ENCODE measurements at regions not wholly inside any gene's neighbourhood (a gene's known extent, or its start where the extent isn't known, plus 50 kb on each side); places are given as distances from the start of the nearest gene placed in this dataset.

GRCh38 chr20:39245685-39246311 lies 283.7 kb downstream of the DHX35 start:
- no peaks in the 10 kb centered on the region for H3K27me3 ChIP-seq (ENCODE audit: insufficient read depth, low read length)
- H2AFZ ChIP-seq (ENCODE audit: low read length, unreplicated experiment) = no peak overlapping the region
- H3K27ac ChIP-seq (ENCODE audit: low read depth, low read length) = no peak overlapping the region
- H3K4me1 ChIP-seq (ENCODE audit: control insufficient read depth, insufficient read depth, low read length, unreplicated experiment) = no peaks in the 10 kb centered on the region
- no peaks in the 10 kb centered on the region for H3K79me2 ChIP-seq (ENCODE audit: control insufficient read depth, insufficient read depth, low read length, unreplicated experiment)
- H3K36me3 ChIP-seq (ENCODE audit: insufficient read depth, low read length) = no peaks in the 10 kb centered on the region
- no peak overlapping the region for H3K4me3 ChIP-seq (ENCODE audit: low read depth, low read length)

DNA sequence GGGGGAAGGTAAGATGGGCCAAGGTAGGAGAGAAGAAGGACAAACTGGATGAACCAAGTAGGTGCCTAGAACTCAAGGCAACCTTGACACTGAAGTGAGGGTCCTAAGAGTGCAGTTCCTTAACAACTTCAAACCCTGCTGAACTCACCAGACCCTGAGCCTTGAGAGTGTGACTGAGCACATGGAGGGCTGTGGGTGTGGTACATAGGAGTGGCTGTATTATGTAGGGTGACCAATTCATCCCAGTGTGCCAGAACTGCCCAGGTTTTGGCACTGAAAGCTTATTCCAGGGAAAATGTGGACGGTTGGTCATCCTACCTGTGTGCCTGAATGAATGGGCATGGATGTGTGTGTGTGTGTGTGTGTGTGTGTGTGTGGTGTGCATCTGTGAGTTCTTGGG lies 281.8 kb downstream of the DHX35 start:
- H2AFZ ChIP-seq (ENCODE audit: low read length, unreplicated experiment) = no peak overlapping the region
- H3K4me1 ChIP-seq (ENCODE audit: control insufficient read depth, insufficient read depth, low read length, unreplicated experiment) = no peaks in the 10 kb centered on the region
- no peak overlapping the region for H3K27ac ChIP-seq (ENCODE audit: low read depth, low read length)

GRCh38 chr20:39242614-39243013 lies 280.5 kb downstream of the DHX35 start:
- no peaks in the 10 kb centered on the region for H3K4me1 ChIP-seq (ENCODE audit: control insufficient read depth, insufficient read depth, low read length, unreplicated experiment)
- H3K4me3 ChIP-seq (ENCODE audit: low read depth, low read length) = no peak overlapping the region
- no peak overlapping the region for H2AFZ ChIP-seq (ENCODE audit: low read length, unreplicated experiment)
- H3K36me3 ChIP-seq (ENCODE audit: insufficient read depth, low read length) = no peaks in the 10 kb centered on the region
- no peak overlapping the region for H3K27ac ChIP-seq (ENCODE audit: low read depth, low read length)
- no peaks in the 10 kb centered on the region for H3K79me2 ChIP-seq (ENCODE audit: control insufficient read depth, insufficient read depth, low read length, unreplicated experiment)
- H3K27me3 ChIP-seq (ENCODE audit: insufficient read depth, low read length) = no peaks in the 10 kb centered on the region

More for the DNA sequence above, 281.8 kb downstream of the DHX35 start:
- H3K36me3 ChIP-seq (ENCODE audit: insufficient read depth, low read length) = no peaks in the 10 kb centered on the region
- no peaks in the 10 kb centered on the region for H3K27me3 ChIP-seq (ENCODE audit: insufficient read depth, low read length)
- no peaks in the 10 kb centered on the region for H3K79me2 ChIP-seq (ENCODE audit: control insufficient read depth, insufficient read depth, low read length, unreplicated experiment)
- H3K4me3 ChIP-seq (ENCODE audit: low read depth, low read length) = no peak overlapping the region

- no peak overlapping the region for H3K4me3 ChIP-seq (ENCODE audit: low read depth, low read length)
- no peaks in the 10 kb centered on the region for H3K36me3 ChIP-seq (ENCODE audit: insufficient read depth, low read length)
- no peak overlapping the region for H2AFZ ChIP-seq (ENCODE audit: low read length, unreplicated experiment)
- H3K27me3 ChIP-seq (ENCODE audit: insufficient read depth, low read length) = no peaks in the 10 kb centered on the region
- no peaks in the 10 kb centered on the region for H3K79me2 ChIP-seq (ENCODE audit: control insufficient read depth, insufficient read depth, low read length, unreplicated experiment)
- H3K4me1 ChIP-seq (ENCODE audit: control insufficient read depth, insufficient read depth, low read length, unreplicated experiment) = no peaks in the 10 kb centered on the region
- H3K27ac ChIP-seq (ENCODE audit: low read depth, low read length) = no peak overlapping the region
Measured at GRCh38 chr20:39234520-39235095, 272.5 kb downstream of the DHX35 start.

DNA sequence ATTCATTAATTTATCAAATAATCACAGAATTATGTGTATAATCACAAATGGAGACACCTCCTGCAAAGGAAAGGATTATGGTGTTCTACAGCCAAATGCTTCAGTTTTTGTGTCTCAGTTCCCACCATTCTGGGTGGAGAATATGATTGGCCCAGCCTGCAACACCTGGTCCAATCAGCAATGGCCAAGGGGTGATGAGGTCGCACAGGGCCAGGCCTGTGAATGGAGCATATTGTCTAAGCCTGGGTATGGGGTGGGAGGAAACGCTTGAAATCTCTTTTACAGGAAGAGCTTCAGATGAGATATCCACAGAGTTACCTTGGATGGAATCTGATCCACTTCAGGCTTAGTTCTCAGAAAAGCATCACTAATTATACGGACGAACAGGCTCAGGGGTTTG lies 271.6 kb downstream of the DHX35 start:
- Histone ChIP-seq H3K27ac (ENCODE audit: low read depth, low read length) (no peak overlapping the region), H3K79me2 (ENCODE audit: control insufficient read depth, insufficient read depth, low read length, unreplicated experiment) (no peaks in the 10 kb centered on the region), H2AFZ (ENCODE audit: low read length, unreplicated experiment) (no peak overlapping the region)

GRCh38 chr20:39227416-39227815 lies 265.3 kb downstream of the DHX35 start:
- Histone ChIP-seq H2AFZ (ENCODE audit: low read length, unreplicated experiment) (no peak overlapping the region), H3K79me2 (ENCODE audit: control insufficient read depth, insufficient read depth, low read length, unreplicated experiment) (no peaks in the 10 kb centered on the region), H3K27ac (ENCODE audit: low read depth, low read length) (no peak overlapping the region), H3K4me3 (ENCODE audit: low read depth, low read length) (no peak overlapping the region), H3K27me3 (ENCODE audit: insufficient read depth, low read length) (no peaks in the 10 kb centered on the region), H3K4me1 (ENCODE audit: control insufficient read depth, insufficient read depth, low read length, unreplicated experiment) (no peaks in the 10 kb centered on the region), H3K36me3 (ENCODE audit: insufficient read depth, low read length) (no peaks in the 10 kb centered on the region)

More for the DNA sequence above, 271.6 kb downstream of the DHX35 start:
- no peaks in the 10 kb centered on the region for H3K36me3 ChIP-seq (ENCODE audit: insufficient read depth, low read length)
- no peaks in the 10 kb centered on the region for H3K4me1 ChIP-seq (ENCODE audit: control insufficient read depth, insufficient read depth, low read length, unreplicated experiment)
- H3K4me3 ChIP-seq (ENCODE audit: low read depth, low read length) = no peak overlapping the region
- no peaks in the 10 kb centered on the region for H3K27me3 ChIP-seq (ENCODE audit: insufficient read depth, low read length)

GRCh38 chr20:39225978-39226377 lies 263.8 kb downstream of the DHX35 start:
- Histone ChIP-seq H3K4me3 (ENCODE audit: low read depth, low read length) (no peak overlapping the region), H3K27ac (ENCODE audit: low read depth, low read length) (no peak overlapping the region), H3K27me3 (ENCODE audit: insufficient read depth, low read length) (no peaks in the 10 kb centered on the region), H3K4me1 (ENCODE audit: control insufficient read depth, insufficient read depth, low read length, unreplicated experiment) (no peaks in the 10 kb centered on the region), H2AFZ (ENCODE audit: low read length, unreplicated experiment) (no peak overlapping the region), H3K36me3 (ENCODE audit: insufficient read depth, low read length) (no peaks in the 10 kb centered on the region), H3K79me2 (ENCODE audit: control insufficient read depth, insufficient read depth, low read length, unreplicated experiment) (no peaks in the 10 kb centered on the region)

DNA sequence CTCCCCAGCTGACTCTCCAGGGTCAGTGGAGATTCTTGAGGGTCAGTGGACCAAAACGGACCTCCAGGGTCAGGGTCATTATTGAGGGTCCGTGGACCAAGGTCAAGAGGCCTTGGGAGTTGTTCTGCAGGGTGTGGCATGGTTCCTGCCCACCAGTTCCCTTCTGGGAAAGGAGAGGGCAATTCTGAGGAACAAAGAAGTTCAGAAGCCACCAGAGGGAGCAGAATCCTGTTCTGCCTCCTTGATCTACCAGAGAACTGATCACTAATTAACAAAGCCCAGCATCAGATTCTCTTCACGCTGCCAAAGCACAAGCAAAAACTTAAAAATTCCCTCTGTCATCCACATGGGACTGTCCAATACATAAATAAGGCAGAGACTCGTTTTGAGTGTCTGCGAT lies 263.4 kb downstream of the DHX35 start:
- Histone ChIP-seq H3K36me3 (ENCODE audit: insufficient read depth, low read length) (no peaks in the 10 kb centered on the region), H3K4me3 (ENCODE audit: low read depth, low read length) (no peak overlapping the region), H3K27ac (ENCODE audit: low read depth, low read length) (no peak overlapping the region), H3K79me2 (ENCODE audit: control insufficient read depth, insufficient read depth, low read length, unreplicated experiment) (no peaks in the 10 kb centered on the region), H2AFZ (ENCODE audit: low read length, unreplicated experiment) (no peak overlapping the region), H3K27me3 (ENCODE audit: insufficient read depth, low read length) (no peaks in the 10 kb centered on the region), H3K4me1 (ENCODE audit: control insufficient read depth, insufficient read depth, low read length, unreplicated experiment) (no peaks in the 10 kb centered on the region)

- Histone ChIP-seq H3K27me3 (ENCODE audit: insufficient read depth, low read length) (no peaks in the 10 kb centered on the region), H2AFZ (ENCODE audit: low read length, unreplicated experiment) (no peak overlapping the region)
Measured at GRCh38 chr20:39222101-39222500, 260.0 kb downstream of the DHX35 start.

GRCh38 chr20:39216195-39216594 lies 254.1 kb downstream of the DHX35 start:
- H3K4me1 ChIP-seq (ENCODE audit: control insufficient read depth, insufficient read depth, low read length, unreplicated experiment) = no peaks in the 10 kb centered on the region
- no peak overlapping the region for H3K27ac ChIP-seq (ENCODE audit: low read depth, low read length)
- H3K36me3 ChIP-seq (ENCODE audit: insufficient read depth, low read length) = no peaks in the 10 kb centered on the region
- H3K79me2 ChIP-seq (ENCODE audit: control insufficient read depth, insufficient read depth, low read length, unreplicated experiment) = no peaks in the 10 kb centered on the region
- H3K4me3 ChIP-seq (ENCODE audit: low read depth, low read length) = no peak overlapping the region
- H3K27me3 ChIP-seq (ENCODE audit: insufficient read depth, low read length) = no peaks in the 10 kb centered on the region
- H2AFZ ChIP-seq (ENCODE audit: low read length, unreplicated experiment) = no peak overlapping the region

More at GRCh38 chr20:39222101-39222500, 260.0 kb downstream of the DHX35 start:
- no peak overlapping the region for H3K4me3 ChIP-seq (ENCODE audit: low read depth, low read length)
- no peaks in the 10 kb centered on the region for H3K79me2 ChIP-seq (ENCODE audit: control insufficient read depth, insufficient read depth, low read length, unreplicated experiment)
- no peaks in the 10 kb centered on the region for H3K4me1 ChIP-seq (ENCODE audit: control insufficient read depth, insufficient read depth, low read length, unreplicated experiment)
- no peaks in the 10 kb centered on the region for H3K36me3 ChIP-seq (ENCODE audit: insufficient read depth, low read length)
- no peak overlapping the region for H3K27ac ChIP-seq (ENCODE audit: low read depth, low read length)

- Histone ChIP-seq H3K27me3 (ENCODE audit: insufficient read depth, low read length) (no peaks in the 10 kb centered on the region), H3K27ac (ENCODE audit: low read depth, low read length) (no peak overlapping the region), H3K4me1 (ENCODE audit: control insufficient read depth, insufficient read depth, low read length, unreplicated experiment) (no peaks in the 10 kb centered on the region), H3K79me2 (ENCODE audit: control insufficient read depth, insufficient read depth, low read length, unreplicated experiment) (no peaks in the 10 kb centered on the region), H3K36me3 (ENCODE audit: insufficient read depth, low read length) (no peaks in the 10 kb centered on the region), H2AFZ (ENCODE audit: low read length, unreplicated experiment) (no peak overlapping the region), H3K4me3 (ENCODE audit: low read depth, low read length) (no peak overlapping the region)
Measured at GRCh38 chr20:39214828-39215227, 252.7 kb downstream of the DHX35 start.
